Neural cell (in vitro differentiated cells): ENCODE measurements at regions not wholly inside any gene's neighbourhood (a gene's known extent, or its start where the extent isn't known, plus 50 kb on each side); places are given as distances from the start of the nearest gene placed in this dataset.

Experiments
- POLR2AphosphoS5 ChIP-seq: IDR thresholded peaks from 2 replicates; pipeline ENCODE4 v1.6.1; 2012
- TAF1 ChIP-seq: IDR thresholded peaks from 2 replicates; pipeline ENCODE4 v1.6.1; 2012; ENCODE audit warnings: low read depth

- TF ChIP-seq POLR2AphosphoS5 (no peak), TAF1 (no peak)
These were observed 50.6 kb upstream of the RBFOX3 start (continued) for GRCh38 chr17:79661292-79662041.
